ENCODE measurements at regions not wholly inside any gene's neighbourhood (a gene's known extent, or its start where the extent isn't known, plus 50 kb on each side); places are given as distances from the start of the nearest gene placed in this dataset.

DNA sequence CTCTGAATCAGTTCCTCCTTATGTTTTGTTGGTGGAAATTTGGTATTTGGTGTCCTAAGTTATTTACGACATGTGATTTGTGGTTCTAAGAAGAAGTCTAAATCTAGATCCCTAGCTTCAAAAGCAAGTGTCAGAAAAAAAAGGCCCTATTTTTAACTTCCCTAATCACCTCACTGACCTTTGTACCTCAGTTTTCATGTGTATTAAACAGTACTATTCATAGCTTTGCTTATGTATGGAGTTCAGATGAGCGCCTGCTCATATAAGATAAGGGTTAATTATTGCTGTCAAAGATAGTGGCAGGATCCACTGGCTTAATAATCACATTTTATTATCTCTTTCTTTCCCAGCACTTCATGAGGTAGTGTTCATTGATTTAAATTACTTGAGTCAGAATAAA lies 318.2 kb downstream of the PARP8 start:
- no peak overlapping the region for H3K4me3 ChIP-seq (replicated peaks; ENCODE audit: insufficient read depth, low read length)
- TF ChIP-seq GABPA (IDR thresholded peaks at IDR 0.05; ENCODE audit: low read depth) (no peak), POLR2AphosphoS5 (IDR thresholded peaks at IDR 0.05; ENCODE audit: low read depth) (no peak), SPI1 (IDR thresholded peaks at IDR 0.05; ENCODE audit: borderline replicate concordance, low read depth) (no peak)
- TF ChIP-seq, protein P1, sequence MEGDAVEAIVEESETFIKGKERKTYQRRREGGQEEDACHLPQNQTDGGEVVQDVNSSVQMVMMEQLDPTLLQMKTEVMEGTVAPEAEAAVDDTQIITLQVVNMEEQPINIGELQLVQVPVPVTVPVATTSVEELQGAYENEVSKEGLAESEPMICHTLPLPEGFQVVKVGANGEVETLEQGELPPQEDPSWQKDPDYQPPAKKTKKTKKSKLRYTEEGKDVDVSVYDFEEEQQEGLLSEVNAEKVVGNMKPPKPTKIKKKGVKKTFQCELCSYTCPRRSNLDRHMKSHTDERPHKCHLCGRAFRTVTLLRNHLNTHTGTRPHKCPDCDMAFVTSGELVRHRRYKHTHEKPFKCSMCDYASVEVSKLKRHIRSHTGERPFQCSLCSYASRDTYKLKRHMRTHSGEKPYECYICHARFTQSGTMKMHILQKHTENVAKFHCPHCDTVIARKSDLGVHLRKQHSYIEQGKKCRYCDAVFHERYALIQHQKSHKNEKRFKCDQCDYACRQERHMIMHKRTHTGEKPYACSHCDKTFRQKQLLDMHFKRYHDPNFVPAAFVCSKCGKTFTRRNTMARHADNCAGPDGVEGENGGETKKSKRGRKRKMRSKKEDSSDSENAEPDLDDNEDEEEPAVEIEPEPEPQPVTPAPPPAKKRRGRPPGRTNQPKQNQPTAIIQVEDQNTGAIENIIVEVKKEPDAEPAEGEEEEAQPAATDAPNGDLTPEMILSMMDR (IDR thresholded peaks at IDR 0.05; ENCODE audit: insufficient read depth, low read length): no peak
- TF ChIP-seq, protein P2, sequence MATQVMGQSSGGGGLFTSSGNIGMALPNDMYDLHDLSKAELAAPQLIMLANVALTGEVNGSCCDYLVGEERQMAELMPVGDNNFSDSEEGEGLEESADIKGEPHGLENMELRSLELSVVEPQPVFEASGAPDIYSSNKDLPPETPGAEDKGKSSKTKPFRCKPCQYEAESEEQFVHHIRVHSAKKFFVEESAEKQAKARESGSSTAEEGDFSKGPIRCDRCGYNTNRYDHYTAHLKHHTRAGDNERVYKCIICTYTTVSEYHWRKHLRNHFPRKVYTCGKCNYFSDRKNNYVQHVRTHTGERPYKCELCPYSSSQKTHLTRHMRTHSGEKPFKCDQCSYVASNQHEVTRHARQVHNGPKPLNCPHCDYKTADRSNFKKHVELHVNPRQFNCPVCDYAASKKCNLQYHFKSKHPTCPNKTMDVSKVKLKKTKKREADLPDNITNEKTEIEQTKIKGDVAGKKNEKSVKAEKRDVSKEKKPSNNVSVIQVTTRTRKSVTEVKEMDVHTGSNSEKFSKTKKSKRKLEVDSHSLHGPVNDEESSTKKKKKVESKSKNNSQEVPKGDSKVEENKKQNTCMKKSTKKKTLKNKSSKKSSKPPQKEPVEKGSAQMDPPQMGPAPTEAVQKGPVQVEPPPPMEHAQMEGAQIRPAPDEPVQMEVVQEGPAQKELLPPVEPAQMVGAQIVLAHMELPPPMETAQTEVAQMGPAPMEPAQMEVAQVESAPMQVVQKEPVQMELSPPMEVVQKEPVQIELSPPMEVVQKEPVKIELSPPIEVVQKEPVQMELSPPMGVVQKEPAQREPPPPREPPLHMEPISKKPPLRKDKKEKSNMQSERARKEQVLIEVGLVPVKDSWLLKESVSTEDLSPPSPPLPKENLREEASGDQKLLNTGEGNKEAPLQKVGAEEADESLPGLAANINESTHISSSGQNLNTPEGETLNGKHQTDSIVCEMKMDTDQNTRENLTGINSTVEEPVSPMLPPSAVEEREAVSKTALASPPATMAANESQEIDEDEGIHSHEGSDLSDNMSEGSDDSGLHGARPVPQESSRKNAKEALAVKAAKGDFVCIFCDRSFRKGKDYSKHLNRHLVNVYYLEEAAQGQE (IDR thresholded peaks at IDR 0.05; ENCODE audit: insufficient replicate concordance, low read depth): no peak
- peaks cover 9% of the 10 kb centered on the region for H3K27me3 ChIP-seq (ENCODE audit: insufficient read depth, poor library complexity, severe bottlenecking)
- no peak overlapping the region for H3K27ac ChIP-seq (replicated peaks)
- no peak for DNase-seq (ENCODE audit: low read depth in 1 of 2, low spot score in 1 of 2)

DNA sequence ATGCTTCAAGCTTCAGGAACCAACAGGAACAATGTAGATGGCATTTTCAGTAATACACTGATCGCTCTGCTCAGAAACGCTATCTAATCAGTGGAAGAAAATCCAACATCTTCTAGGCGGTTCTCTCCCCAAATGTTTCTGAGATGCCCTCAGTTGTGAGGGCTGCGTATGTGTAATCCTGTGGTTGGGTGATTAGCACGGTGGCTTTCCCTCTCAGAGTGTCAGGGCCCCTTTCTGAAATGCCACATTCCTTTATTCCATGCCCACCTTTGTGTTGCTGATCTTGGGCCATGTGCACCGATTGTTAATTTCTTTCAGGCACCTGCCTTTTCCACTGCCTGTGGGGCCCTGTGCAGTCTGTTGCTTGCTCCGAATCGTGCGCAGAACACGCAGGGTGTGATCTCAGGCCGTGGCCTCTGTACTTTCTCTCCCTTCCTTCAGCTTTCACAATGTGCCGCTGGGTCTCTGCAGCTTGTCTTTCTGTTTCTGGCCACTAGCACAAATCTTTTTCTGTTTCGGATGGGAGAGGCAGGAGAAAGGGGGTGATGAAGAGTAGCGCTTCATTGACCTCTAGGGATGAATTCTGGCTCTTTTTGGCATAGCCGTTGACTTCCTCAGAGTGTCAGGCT lies 324.0 kb downstream of the PARP8 start:
- DNase-seq (ENCODE audit: low read depth in 1 of 2, low spot score in 1 of 2): no peak

DNA sequence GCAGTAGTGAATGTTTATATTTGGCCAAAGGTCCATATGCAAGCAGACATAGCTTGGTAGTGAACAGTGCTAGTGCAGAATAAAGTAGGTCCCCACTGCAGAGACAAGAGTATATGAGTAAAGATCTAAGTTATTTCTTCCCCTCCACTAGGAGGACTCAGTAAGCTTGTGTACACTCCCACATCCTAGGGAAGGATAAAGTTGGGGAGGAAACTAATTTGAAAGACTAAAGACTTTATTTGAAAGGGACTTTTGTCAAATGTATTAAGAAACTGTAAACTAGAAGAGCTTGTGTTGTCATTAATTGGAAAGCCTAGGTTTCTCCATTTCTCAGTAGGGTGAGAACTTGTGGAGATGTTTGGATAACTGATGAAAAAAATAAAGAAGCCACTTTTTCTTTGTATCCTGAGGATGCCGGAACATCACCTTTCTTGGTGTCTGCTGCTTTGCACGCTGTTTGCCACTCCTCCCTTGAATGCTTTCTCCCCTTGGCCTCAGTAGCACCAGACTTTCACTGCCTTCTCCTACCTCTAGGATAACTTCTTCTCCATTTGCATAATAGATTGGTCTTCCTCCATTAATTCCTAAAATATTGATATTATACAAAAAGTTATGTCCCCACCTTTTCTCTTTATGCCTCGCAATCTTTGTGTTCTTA lies 329.0 kb downstream of the PARP8 start:
- H3K27me3 ChIP-seq (ENCODE audit: insufficient read depth, poor library complexity, severe bottlenecking): no peaks in the 10 kb centered on the region
- TF ChIP-seq GABPA (IDR thresholded peaks at IDR 0.05; ENCODE audit: low read depth) (no peak), POLR2AphosphoS5 (IDR thresholded peaks at IDR 0.05; ENCODE audit: low read depth) (no peak), SPI1 (IDR thresholded peaks at IDR 0.05; ENCODE audit: borderline replicate concordance, low read depth) (no peak)
- TF ChIP-seq, protein P2 (IDR thresholded peaks at IDR 0.05; ENCODE audit: insufficient replicate concordance, low read depth): no peak
- TF ChIP-seq, protein P1 (IDR thresholded peaks at IDR 0.05; ENCODE audit: insufficient read depth, low read length): no peak
- DNase-seq (ENCODE audit: low read depth in 1 of 2, low spot score in 1 of 2): no peak
- no peak overlapping the region for H3K4me3 ChIP-seq (replicated peaks; ENCODE audit: insufficient read depth, low read length)
- no peak overlapping the region for H3K27ac ChIP-seq (replicated peaks)

More for the DNA sequence above, 324.0 kb downstream of the PARP8 start:
- H3K27me3 ChIP-seq (ENCODE audit: insufficient read depth, poor library complexity, severe bottlenecking): no peaks in the 10 kb centered on the region
- TF ChIP-seq, protein P2 (IDR thresholded peaks at IDR 0.05; ENCODE audit: insufficient replicate concordance, low read depth): no peak
- TF ChIP-seq GABPA (IDR thresholded peaks at IDR 0.05; ENCODE audit: low read depth) (no peak), SPI1 (IDR thresholded peaks at IDR 0.05; ENCODE audit: borderline replicate concordance, low read depth) (no peak), POLR2AphosphoS5 (IDR thresholded peaks at IDR 0.05; ENCODE audit: low read depth) (no peak)
- TF ChIP-seq, protein P1 (IDR thresholded peaks at IDR 0.05; ENCODE audit: insufficient read depth, low read length): no peak
- no peak overlapping the region for H3K27ac ChIP-seq (replicated peaks)
- H3K4me3 ChIP-seq (replicated peaks; ENCODE audit: insufficient read depth, low read length): no peak overlapping the region
